Neuronal stem cell (in vitro differentiated cells): ENCODE measurements at regions not wholly inside any gene's neighbourhood (a gene's known extent, or its start where the extent isn't known, plus 50 kb on each side); places are given as distances from the start of the nearest gene placed in this dataset.

Experiments
- DNase-seq: peaks from one replicate; pipeline ENCODE4 v3.0.0-alpha.2; 2013; ENCODE audit warnings: low spot score
- H2AFZ ChIP-seq: one replicate; pipeline ENCODE4 v1.6.1; 2013; ENCODE audit warnings: mild to moderate bottlenecking, low read length, inconsistent platforms
- H2AK5ac ChIP-seq: 2 replicates; pipeline ENCODE4 v1.6.1; 2013; ENCODE audit warnings: low read depth, mild to moderate bottlenecking, inconsistent platforms, low read length, moderate library complexity, mixed read lengths
- H2BK120ac ChIP-seq: 2 replicates; pipeline ENCODE4 v1.6.1; 2013; ENCODE audit warnings: low read depth, mild to moderate bottlenecking, inconsistent platforms, low read length, moderate library complexity, mixed read lengths
- H2BK12ac ChIP-seq: one replicate; pipeline ENCODE4 v1.6.1; 2013; ENCODE audit warnings: low read length, inconsistent platforms
- H2BK15ac ChIP-seq: 2 replicates; pipeline ENCODE4 v1.6.1; 2013; ENCODE audit warnings: mild to moderate bottlenecking, low read length, inconsistent platforms, mixed read lengths
- H2BK5ac ChIP-seq: one replicate; pipeline ENCODE4 v1.6.1; 2013; ENCODE audit warnings: inconsistent platforms, mild to moderate bottlenecking, low read length, moderate library complexity
- H3K14ac ChIP-seq: one replicate; pipeline ENCODE4 v1.6.1; 2013; ENCODE audit warnings: low read length, inconsistent platforms
- H3K18ac ChIP-seq: 2 replicates; pipeline ENCODE4 v1.6.1; 2013; ENCODE audit warnings: low read length, inconsistent platforms
- H3K23ac ChIP-seq: 2 replicates; pipeline ENCODE4 v1.6.1; 2013; ENCODE audit warnings: low read depth, mild to moderate bottlenecking, mixed read lengths, low read length, inconsistent platforms; ENCODE audit not compliant: poor library complexity
- H3K27ac ChIP-seq: replicated peaks from 3 replicates; pipeline ENCODE4 v1.5.1; 2013; ENCODE audit warnings: low read length, inconsistent platforms
- H3K27me3 ChIP-seq, 3 experiments: 2 replicates each; pipeline ENCODE4 v1.6.1; 2013; ENCODE audit warnings: low read length in 3 of 3, mild to moderate bottlenecking in 2 of 3, inconsistent platforms in 1 of 3, low read depth in 1 of 3, mixed read lengths in 1 of 3, moderate library complexity in 1 of 3; ENCODE audit not compliant: control insufficient read depth in 3 of 3, insufficient read depth in 3 of 3
- H3K36me3 ChIP-seq, 2 donors: replicated peaks in 1 of 2; 2 replicates each; pipeline ENCODE4 v1.6.1; 2013; ENCODE audit warnings: low read length in 2 of 2; ENCODE audit not compliant: control insufficient read depth in 2 of 2, insufficient read depth in 2 of 2
- H3K4ac ChIP-seq: 2 replicates; pipeline ENCODE4 v1.6.1; 2013; ENCODE audit warnings: inconsistent platforms, mild to moderate bottlenecking, low read length, moderate library complexity
- H3K4me1 ChIP-seq, 2 donors: 1 replicate in 1 of 2; 2 replicates in 1 of 2; pipeline ENCODE4 v1.6.1; 2013; ENCODE audit warnings: low read length in 2 of 2, low read depth in 1 of 2; ENCODE audit not compliant: control insufficient read depth in 2 of 2, insufficient read depth in 1 of 2
- H3K4me2 ChIP-seq: one replicate; pipeline ENCODE4 v1.6.1; 2013; ENCODE audit warnings: mild to moderate bottlenecking, low read length, inconsistent platforms; ENCODE audit not compliant: insufficient read depth, poor library complexity, severe bottlenecking
- H3K4me3 ChIP-seq, 2 donors: 2 replicates each; pipeline ENCODE4 v1.5.1; 2013; ENCODE audit warnings: low read length in 2 of 2, mild to moderate bottlenecking in 2 of 2, inconsistent platforms in 1 of 2, moderate library complexity in 1 of 2
- H3K79me1 ChIP-seq: one replicate; pipeline ENCODE4 v1.6.1; 2013; ENCODE audit warnings: low read depth, mild to moderate bottlenecking, inconsistent platforms, low read length, moderate library complexity
- H3K9ac ChIP-seq: one replicate; pipeline ENCODE4 v1.6.1; 2013; ENCODE audit warnings: mild to moderate bottlenecking, low read depth, low read length, inconsistent platforms; ENCODE audit not compliant: poor library complexity
- H3K9me3 ChIP-seq, 2 donors: replicated peaks in 1 of 2; 2 replicates each; pipeline versions ENCODE3 to v1.6.1; 2013; ENCODE audit warnings: low read length in 2 of 2, mild to moderate bottlenecking in 2 of 2, inconsistent platforms in 1 of 2, low read depth in 1 of 2, mixed read lengths in 1 of 2, moderate library complexity in 1 of 2; ENCODE audit not compliant: control insufficient read depth in 2 of 2, insufficient read depth in 1 of 2
- H4K8ac ChIP-seq: one replicate; pipeline ENCODE4 v1.6.1; 2013; ENCODE audit warnings: low read depth, mild to moderate bottlenecking, inconsistent platforms, low read length, moderate library complexity
- H4K91ac ChIP-seq: one replicate; pipeline ENCODE4 v1.6.1; 2013; ENCODE audit warnings: low read length, low read depth, mild to moderate bottlenecking, inconsistent platforms; ENCODE audit not compliant: poor library complexity
- WGBS, 2 donors: extraction: QIAGEN DNeasy Blood & Tissue Kit; methylation state at CpG; one replicate each; pipeline ENCODE4 v1.1.7; 2013; ENCODE audit warnings: missing lambda C conversion rate in 2 of 2, mixed read lengths in 1 of 2; ENCODE audit not compliant: insufficient read length in 2 of 2, insufficient replicate concordance in 1 of 2; ENCODE audit errors: extremely low coverage in 2 of 2; 5-methylcytosine and 5-hydroxymethylcytosine counted together

GRCh38 chr1:54487571-54488050 is 60.4 kb upstream of the ACOT11 start:
- Histone ChIP-seq H2AFZ (peak overlapping the region; percentile 87), H3K4me2 (peak overlapping the region; percentile 89), H3K27ac (peak overlapping the region; percentile 36), H3K27me3 (peaks cover 0 to 12% (median 0%) of the 10 kb centered on the region in 3 experiments), H3K9me3 (no peaks in the 10 kb centered on the region), H2BK15ac (no peak overlapping the region), H4K8ac (no peak overlapping the region), H2AK5ac (peak overlapping the region; percentile 6), H3K4me1 (peaks cover 17 to 28% of the 10 kb centered on the region in 2 donors), H3K9ac (peak overlapping the region; percentile 80), H3K4me3 (peak overlapping the region; percentile 33 to 43), H2BK120ac (no peak overlapping the region), H2BK12ac (no peak overlapping the region), H3K14ac (no peak overlapping the region), H4K91ac (no peak overlapping the region), H3K79me1 (no peaks in the 10 kb centered on the region), H3K36me3 (no peaks in the 10 kb centered on the region), H3K18ac (peak overlapping the region; percentile 96), H3K4ac (no peak overlapping the region), H3K23ac (no peak overlapping the region), H2BK5ac (no peak overlapping the region)
- WGBS, 2 donors, result no CpG with 5 or more reads among the region's 21 CpGs
- no peak for DNase-seq

GRCh38 chr1:54486907-54487306 is 61.1 kb upstream of the ACOT11 start:
- Histone ChIP-seq H3K9me3 (no peaks in the 10 kb centered on the region), H3K4me3 (no peak overlapping the region), H3K9ac (no peak overlapping the region), H3K14ac (no peak overlapping the region), H3K36me3 (no peaks in the 10 kb centered on the region), H3K4me1 (peaks cover 17 to 28% of the 10 kb centered on the region in 2 donors), H3K4me2 (no peak overlapping the region), H3K79me1 (no peaks in the 10 kb centered on the region), H4K91ac (no peak overlapping the region), H3K23ac (no peak overlapping the region), H3K18ac (no peak overlapping the region), H2BK5ac (no peak overlapping the region), H3K4ac (no peak overlapping the region), H4K8ac (no peak overlapping the region), H3K27me3 (peaks cover 0 to 12% (median 0%) of the 10 kb centered on the region in 3 experiments), H3K27ac (no peak overlapping the region), H2BK120ac (no peak overlapping the region), H2BK15ac (no peak overlapping the region), H2BK12ac (no peak overlapping the region), H2AFZ (peak overlapping the region; percentile 36), H2AK5ac (no peak overlapping the region)
- WGBS, 2 donors, result no CpG with 5 or more reads among the region's 8 CpGs
- DNase-seq, result no peak

DNA sequence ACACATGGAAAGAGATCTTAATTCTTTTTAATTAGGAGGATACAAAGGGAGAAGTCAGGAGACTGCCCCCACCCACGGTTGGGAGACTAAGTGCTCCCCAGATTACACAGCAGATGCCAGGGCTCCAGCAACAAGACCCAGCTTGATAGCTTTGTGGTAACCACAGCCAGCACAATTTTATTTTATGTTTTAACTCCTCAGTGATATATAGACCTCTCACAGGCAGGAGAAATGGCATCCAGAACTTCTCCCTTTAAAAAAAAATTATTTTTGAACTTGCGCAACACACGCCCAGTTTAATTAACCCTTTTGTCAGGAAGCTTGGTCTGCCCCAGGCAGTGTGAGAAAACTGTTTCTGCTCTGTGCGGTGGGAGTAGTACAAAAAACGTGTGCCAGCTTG is 62.6 kb upstream of the ACOT11 start:
- Histone ChIP-seq H3K79me1 (no peaks in the 10 kb centered on the region), H4K8ac (no peak overlapping the region), H2BK120ac (no peak overlapping the region), H2AK5ac (peak overlapping the region; percentile 33), H4K91ac (no peak overlapping the region), H3K4ac (no peak overlapping the region), H3K4me2 (no peak overlapping the region), H2BK5ac (no peak overlapping the region), H3K18ac (no peak overlapping the region), H3K27ac (no peak overlapping the region), H2BK12ac (no peak overlapping the region), H3K14ac (no peak overlapping the region), H3K9ac (no peak overlapping the region), H3K4me3 (no peak overlapping the region), H2AFZ (no peak overlapping the region), H3K23ac (no peak overlapping the region), H2BK15ac (no peak overlapping the region), H3K36me3 (no peaks in the 10 kb centered on the region), H3K9me3 (no peaks in the 10 kb centered on the region), H3K27me3 (peaks cover 0 to 12% (median 0%) of the 10 kb centered on the region in 3 experiments), H3K4me1 (peaks cover 16 to 25% of the 10 kb centered on the region in 2 donors)
- WGBS, 2 donors, result no CpG with 5 or more reads among the region's 5 CpGs
- no peak for DNase-seq

- Histone ChIP-seq H3K36me3 (no peaks in the 10 kb centered on the region), H2BK15ac (peak overlapping the region; percentile 63), H2BK120ac (no peak overlapping the region), H2BK5ac (no peak overlapping the region), H3K4me3 (no peak overlapping the region), H3K18ac (no peak overlapping the region), H4K91ac (no peak overlapping the region), H2BK12ac (no peak overlapping the region), H3K79me1 (no peaks in the 10 kb centered on the region), H3K27me3 (peaks cover 0 to 12% (median 0%) of the 10 kb centered on the region in 3 experiments), H3K9me3 (no peaks in the 10 kb centered on the region), H3K23ac (no peak overlapping the region), H3K4ac (no peak overlapping the region), H2AK5ac (peak overlapping the region; percentile 60), H3K27ac (no peak overlapping the region), H4K8ac (no peak overlapping the region), H3K14ac (no peak overlapping the region), H3K4me1 (peaks cover 21 to 24% of the 10 kb centered on the region in 2 donors), H3K9ac (no peak overlapping the region), H2AFZ (no peak overlapping the region), H3K4me2 (no peak overlapping the region)
- WGBS, 2 donors, result no CpG with 5 or more reads among the region's 11 CpGs
- DNase-seq, result no peak
Measured at GRCh38 chr1:54483875-54484437, 64.1 kb upstream of the ACOT11 start.
